Left lobe of liver (tissue), 2 donors: ENCODE measurements at regions not wholly inside any gene's neighbourhood (a gene's known extent, or its start where the extent isn't known, plus 50 kb on each side); places are given as distances from the start of the nearest gene placed in this dataset.

ENCODE experiments used
- ATAC-seq: fragments of 200-7000 bp; cut with Tn5 transposase; one replicate; pipeline ENCODE4 v1.9.1; 2020; ENCODE audit warnings: mild to moderate bottlenecking, moderate library complexity
- DNase-seq: peaks from one replicate; pipeline ENCODE4 v3.0.0-alpha.2; 2020; ENCODE audit warnings: low spot score
- donor health status: DM: no; HTN: no; CAD: no; lungs with moderate emphysema.
- donor health status: DM: no; HTN: yes; CAD: no.

DNA sequence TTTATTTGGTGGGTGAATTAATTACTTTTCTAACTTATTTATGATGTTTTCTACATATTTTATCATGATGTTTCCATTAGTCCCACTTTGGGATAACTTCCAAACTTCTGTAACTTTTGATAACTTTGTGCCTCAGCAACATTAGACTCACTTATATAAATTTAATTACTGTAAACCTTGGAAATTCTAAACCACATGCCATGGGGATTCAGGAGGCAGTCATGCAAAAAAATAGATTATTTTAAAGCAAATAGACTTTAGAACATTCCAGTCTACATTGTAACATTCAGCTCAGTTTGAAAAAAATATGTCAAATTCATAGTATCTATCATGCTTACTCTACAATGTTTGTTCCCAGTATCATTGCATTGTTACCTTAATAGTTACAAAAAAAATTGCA, 728.5 kb upstream of the NRXN1 start:
- DNase-seq (no peak), ATAC-seq (no peak)

DNA sequence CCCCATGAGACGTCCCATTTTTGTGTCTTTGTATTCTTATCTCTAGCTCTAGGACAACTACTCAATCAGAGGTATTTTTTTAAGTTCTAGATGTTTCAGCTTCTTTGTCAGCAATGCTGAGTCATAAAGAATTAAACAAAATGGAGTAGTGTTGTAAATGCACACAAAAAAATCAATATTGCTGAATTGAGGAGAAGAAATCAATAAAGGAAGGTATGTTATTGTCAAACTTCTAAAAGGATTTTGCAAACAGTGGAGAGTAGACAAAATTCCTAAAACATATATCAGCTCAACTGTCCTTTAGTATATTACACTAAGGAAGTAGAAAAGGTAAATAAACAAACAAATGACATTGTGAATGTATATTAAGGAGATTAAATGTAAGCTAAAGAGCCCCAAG, 726.1 kb upstream of the NRXN1 start:
- ATAC-seq (no peak), DNase-seq (no peak)

- peak; percentile 75 for ATAC-seq
- DNase-seq = no peak
Observed at GRCh38 chr2:51734115-51734514, 702.2 kb upstream of the NRXN1 start.

GRCh38 chr2:51723691-51724090, 691.8 kb upstream of the NRXN1 start:
- ATAC-seq (no peak), DNase-seq (no peak)

- DNase-seq (no peak), ATAC-seq (no peak)
Observed at GRCh38 chr2:51722311-51722710, 690.4 kb upstream of the NRXN1 start.

DNA sequence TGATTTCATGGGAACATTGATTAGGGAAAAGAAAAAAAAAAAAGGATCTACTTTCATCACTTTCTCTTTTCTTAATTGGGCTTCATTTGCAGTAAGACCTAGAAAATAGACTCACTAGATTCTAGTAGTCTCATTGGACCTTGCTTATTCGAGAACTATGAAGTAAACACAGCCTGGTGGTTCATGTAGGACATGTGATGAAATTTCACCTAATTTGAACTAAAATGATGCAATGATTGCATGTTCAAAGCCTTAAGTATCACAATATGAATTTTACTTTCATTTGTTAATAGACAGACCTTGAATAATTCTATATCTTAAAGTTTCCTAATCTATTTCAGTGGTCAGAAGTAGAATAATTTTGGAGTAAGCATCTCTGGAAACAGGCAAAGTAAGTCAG, 688.9 kb upstream of the NRXN1 start:
- ATAC-seq (no peak), DNase-seq (no peak)

GRCh38 chr2:51718881-51719280, 686.9 kb upstream of the NRXN1 start:
- DNase-seq = no peak
- no peak for ATAC-seq

GRCh38 chr2:51717312-51717711, 685.4 kb upstream of the NRXN1 start:
- ATAC-seq = no peak

GRCh38 chr2:51711766-51712165, 679.8 kb upstream of the NRXN1 start:
- DNase-seq (no peak), ATAC-seq (no peak)

More at GRCh38 chr2:51717312-51717711, 685.4 kb upstream of the NRXN1 start:
- no peak for DNase-seq

- ATAC-seq = peak; percentile 70
- no peak for DNase-seq
Observed at GRCh38 chr2:51710222-51710621, 678.3 kb upstream of the NRXN1 start.

- no peak for ATAC-seq
- no peak for DNase-seq
Observed at GRCh38 chr2:51707625-51708024, 675.7 kb upstream of the NRXN1 start.

DNA sequence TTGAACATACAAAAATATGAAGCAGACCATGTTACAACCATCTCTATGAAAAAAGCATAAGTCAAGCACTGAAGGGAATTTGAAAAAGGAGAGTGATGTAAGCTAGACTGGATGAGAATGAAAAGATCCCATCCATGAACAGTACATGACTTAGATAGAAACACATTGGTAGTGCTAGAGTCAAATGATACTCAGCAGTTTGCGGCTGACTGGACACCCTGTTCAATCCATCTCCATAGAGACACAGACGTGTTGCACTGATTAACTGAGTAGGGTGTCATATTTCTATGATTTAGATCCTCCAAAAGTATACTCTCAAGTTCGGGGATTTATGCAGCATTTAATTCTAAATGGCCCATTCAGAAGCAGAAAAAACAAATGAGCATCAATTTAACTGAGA, 674.3 kb upstream of the NRXN1 start:
- DNase-seq (no peak), ATAC-seq (no peak)

DNA sequence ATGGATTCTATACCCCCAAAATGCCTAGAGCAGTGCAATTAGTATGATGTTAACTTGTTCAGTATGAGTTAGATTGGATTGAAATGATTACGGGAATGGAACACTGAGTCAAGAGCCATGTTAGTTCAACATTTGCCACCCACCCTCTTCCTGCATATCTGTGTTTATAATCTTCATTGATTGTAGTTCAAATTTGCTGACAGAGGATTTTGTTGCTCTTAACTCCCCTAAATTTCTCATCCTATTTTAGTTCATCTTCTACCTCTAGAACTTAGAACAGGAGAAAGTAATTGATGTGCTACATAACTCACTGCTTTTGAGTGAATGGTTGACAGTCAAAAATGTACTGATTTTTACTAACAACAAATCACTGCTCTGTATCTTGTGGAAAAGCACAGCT, 673.5 kb upstream of the NRXN1 start:
- DNase-seq (no peak), ATAC-seq (no peak)

DNA sequence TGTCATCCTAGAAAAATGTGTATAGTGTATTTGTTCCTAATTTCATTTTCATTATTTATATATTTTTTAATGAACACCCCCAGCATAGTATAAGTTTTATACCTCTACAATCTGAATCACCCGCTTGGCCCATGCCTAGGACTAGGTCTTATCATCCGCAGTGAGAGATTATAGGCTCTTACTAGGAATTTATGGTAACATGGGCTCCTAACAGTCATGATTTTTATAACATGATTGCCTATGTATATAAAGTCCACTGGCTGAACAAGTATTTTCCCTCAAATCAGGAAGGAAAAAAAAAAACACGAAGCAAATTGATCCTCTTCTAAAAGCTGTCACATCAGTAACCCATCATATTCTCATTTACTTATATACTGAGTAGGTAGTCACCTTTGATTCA, 666.1 kb upstream of the NRXN1 start:
- no peak for DNase-seq
- ATAC-seq = no peak

- peak; percentile 96 for ATAC-seq
- DNase-seq = no peak
Observed at GRCh38 chr2:51697095-51697494, 665.2 kb upstream of the NRXN1 start.

GRCh38 chr2:51695531-51695930, 663.6 kb upstream of the NRXN1 start:
- DNase-seq (no peak), ATAC-seq (no peak)

- ATAC-seq = no peak
Observed at GRCh38 chr2:51693640-51694039, 661.7 kb upstream of the NRXN1 start.

GRCh38 chr2:51681854-51682253, 649.9 kb upstream of the NRXN1 start:
- ATAC-seq (no peak), DNase-seq (no peak)

More at GRCh38 chr2:51693640-51694039, 661.7 kb upstream of the NRXN1 start:
- DNase-seq = no peak

DNA sequence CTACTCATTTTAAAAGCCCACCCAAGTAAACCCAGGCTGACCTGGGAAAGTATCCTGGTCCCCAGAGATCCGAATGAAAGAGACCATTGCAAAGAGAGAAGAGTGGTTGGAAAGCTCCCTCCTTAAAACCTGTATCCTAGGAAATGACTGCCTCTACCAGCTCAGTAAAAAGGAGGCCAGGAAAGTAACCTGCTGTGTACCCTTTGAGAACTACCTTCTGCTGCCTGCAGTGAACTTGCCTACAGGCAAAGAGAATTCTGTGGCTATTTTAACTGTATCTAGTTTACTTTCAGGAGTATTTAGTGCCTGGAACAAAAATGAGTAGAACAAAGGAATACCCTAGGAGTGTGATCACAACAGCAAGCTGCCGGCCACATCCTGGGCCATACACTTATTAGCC, 641.7 kb upstream of the NRXN1 start:
- DNase-seq (no peak), ATAC-seq (no peak)

- DNase-seq = no peak
Observed at GRCh38 chr2:51667679-51668078, 635.7 kb upstream of the NRXN1 start.

DNA sequence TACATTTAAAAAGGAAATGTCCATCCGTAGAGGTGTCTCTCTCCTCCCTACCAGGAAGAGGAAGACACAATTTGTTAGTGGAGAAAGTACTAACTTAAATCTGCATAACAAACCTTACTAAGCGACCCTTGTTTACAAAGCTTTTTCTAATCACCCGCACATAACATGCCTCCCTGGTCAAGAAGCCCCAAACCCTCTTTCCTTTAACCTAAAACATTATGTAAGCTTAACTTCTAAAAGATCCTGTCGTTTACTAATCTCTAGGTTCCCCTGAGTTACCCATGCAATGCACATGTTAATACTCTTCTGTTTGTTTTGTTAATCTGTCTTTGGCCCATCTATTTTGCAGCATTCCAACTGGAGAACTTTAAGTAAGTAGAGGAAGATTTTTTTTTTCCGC, 630.3 kb upstream of the NRXN1 start:
- ATAC-seq (no peak), DNase-seq (no peak)

More at GRCh38 chr2:51667679-51668078, 635.7 kb upstream of the NRXN1 start:
- no peak for ATAC-seq

DNA sequence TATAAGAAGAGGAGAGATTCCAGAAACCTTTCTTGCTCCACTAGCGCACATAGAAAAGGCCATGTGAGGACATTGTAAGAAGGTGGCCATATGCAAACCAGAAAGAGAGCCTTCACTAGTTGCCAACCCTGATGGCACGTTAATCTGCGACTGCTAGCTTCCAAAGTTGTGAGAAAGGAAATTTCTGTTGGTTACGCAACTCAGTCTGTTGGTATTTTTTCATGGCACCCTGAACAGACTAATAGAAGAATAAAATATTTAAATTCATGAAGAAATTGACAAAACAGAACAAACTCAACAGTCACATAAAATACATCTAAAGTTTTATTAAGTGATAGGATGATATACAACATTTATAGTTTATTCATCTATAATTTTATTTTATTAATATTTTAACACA, 625.9 kb upstream of the NRXN1 start:
- DNase-seq = no peak
- ATAC-seq = no peak

GRCh38 chr2:51650769-51651168, 618.8 kb upstream of the NRXN1 start:
- DNase-seq (no peak), ATAC-seq (no peak)

GRCh38 chr2:51649366-51649765, 617.4 kb upstream of the NRXN1 start:
- no peak for DNase-seq
- ATAC-seq = no peak
